Body of pancreas (tissue), 4 donors: ENCODE measurements at regions not wholly inside any gene's neighbourhood (a gene's known extent, or its start where the extent isn't known, plus 50 kb on each side); places are given as distances from the start of the nearest gene placed in this dataset.

Experiments used
- CTCF ChIP-seq, 7 experiments: fragments of 450-650 bp in 4 of 7; fragments of 200-600 bp in 3 of 7; sonication (generic) in 3 of 7; IDR thresholded peaks; one replicate each; pipeline ENCODE4 v1.5.1; 2016 to 2019; ENCODE audit warnings: antibody characterized with exemption in 7 of 7
- POLR2A ChIP-seq, 3 donors: fragments of 450-650 bp; IDR thresholded peaks; one replicate each; pipeline ENCODE4 v1.6.1; 2016; ENCODE audit warnings: antibody characterized with exemption in 3 of 3, mild to moderate bottlenecking in 2 of 3

GRCh38 chr14:61636291-61636690, 59.0 kb upstream of the HIF1A start:
- TF ChIP-seq CTCF (IDR thresholded peaks at IDR 0.05) (no peak), POLR2A (IDR thresholded peaks at IDR 0.05) (no peak)
